DND-41 (cell line): ENCODE measurements at regions not wholly inside any gene's neighbourhood (a gene's known extent, or its start where the extent isn't known, plus 50 kb on each side); places are given as distances from the start of the nearest gene placed in this dataset.
"Not testable (repeated sequence)": the region's sequence is repeated elsewhere in the genome, so short reads cannot be mapped to it uniquely, and the experiment has no call there.

Experiments used
- ATAC-seq: fragments of 200-7000 bp; cut with Tn5 transposase; 3 replicates; pipeline ENCODE4 v1.9.1; 2021; ENCODE audit warnings: low read depth; ENCODE audit not compliant: insufficient read depth
- DNase-seq: peaks from one replicate; pipeline ENCODE4 v3.0.0-alpha.2; 2020
- H2AFZ ChIP-seq: 2 replicates; pipeline ENCODE4 v1.6.0; 2012; ENCODE audit warnings: low read depth, low read length
- H3K27ac ChIP-seq: 2 replicates; pipeline ENCODE4 v1.5.1; 2012; ENCODE audit warnings: low read length, inconsistent platforms
- H3K27me3 ChIP-seq: fragments of 200-600 bp; sonication (generic); 2 replicates; pipeline ENCODE4 v1.6.0; 2012; ENCODE audit warnings: low read length, mild to moderate bottlenecking, inconsistent platforms; ENCODE audit not compliant: insufficient read depth, poor library complexity
- H3K36me3 ChIP-seq: 2 replicates; pipeline ENCODE4 v1.5.1; 2012; ENCODE audit warnings: low read length, inconsistent platforms; ENCODE audit not compliant: insufficient read depth
- H3K4me1 ChIP-seq: 2 replicates; pipeline ENCODE4 v1.5.1; 2012; ENCODE audit warnings: mild to moderate bottlenecking, low read length; ENCODE audit not compliant: insufficient read depth
- H3K4me2 ChIP-seq: 2 replicates; pipeline ENCODE4 v1.6.0; 2012; ENCODE audit warnings: mild to moderate bottlenecking, moderate library complexity, low read length, inconsistent platforms; ENCODE audit not compliant: insufficient read depth
- H3K4me3 ChIP-seq, 2 experiments: fragments of 200-600 bp in 1 of 2; shearing (Covaris generic) in 1 of 2; 2 replicates each; pipeline ENCODE4 v1.5.1; 2012 to 2016; ENCODE audit warnings: inconsistent platforms in 2 of 2, low read length in 2 of 2, mild to moderate bottlenecking in 2 of 2, low read depth in 1 of 2, moderate library complexity in 1 of 2
- H3K79me2 ChIP-seq: 2 replicates; pipeline ENCODE4 v1.6.0; 2012; ENCODE audit warnings: low read length, inconsistent platforms; ENCODE audit not compliant: insufficient read depth
- H3K9ac ChIP-seq: 2 replicates; pipeline ENCODE4 v1.6.0; 2012; ENCODE audit warnings: low read depth, mild to moderate bottlenecking, inconsistent platforms, low read length, moderate library complexity
- H3K9me3 ChIP-seq: 2 replicates; pipeline ENCODE4 v1.5.1; 2012; ENCODE audit warnings: low read length, moderate library complexity, mild to moderate bottlenecking, inconsistent platforms; ENCODE audit not compliant: insufficient read depth, severe bottlenecking
- H4K20me1 ChIP-seq: 2 replicates; pipeline ENCODE4 v1.6.0; 2012; ENCODE audit warnings: low read length; ENCODE audit not compliant: insufficient read depth
- CTCF ChIP-seq: IDR thresholded peaks from 2 replicates; pipeline ENCODE4 v1.5.1; 2012; ENCODE audit warnings: borderline replicate concordance, low read length, moderate library complexity, mild to moderate bottlenecking; ENCODE audit not compliant: poor library complexity, severe bottlenecking; ENCODE audit errors: extremely low read depth
- EZH2 ChIP-seq: IDR thresholded peaks from 3 replicates; pipeline ENCODE4 v1.6.1; 2012; ENCODE audit warnings: borderline replicate concordance, low read depth, mild to moderate bottlenecking, moderate library complexity, low read length, inconsistent platforms; ENCODE audit not compliant: severe bottlenecking

- no peaks in the 10 kb centered on the region for H4K20me1 ChIP-seq
- H2AFZ ChIP-seq: no peak overlapping the region
- no peak for TF ChIP-seq CTCF
- no peak for TF ChIP-seq EZH2
- DNase-seq (no peak), ATAC-seq (no peak)
- H3K4me1 ChIP-seq: no peaks in the 10 kb centered on the region
- H3K4me2 ChIP-seq: no peak overlapping the region
- H3K79me2 ChIP-seq: no peaks in the 10 kb centered on the region
- no peak overlapping the region for H3K4me3 ChIP-seq
- H3K27ac ChIP-seq: no peak overlapping the region
- no peaks in the 10 kb centered on the region for H3K9me3 ChIP-seq
- H3K27me3 ChIP-seq: no peaks in the 10 kb centered on the region
- no peak overlapping the region for H3K9ac ChIP-seq
- H3K36me3 ChIP-seq: no peaks in the 10 kb centered on the region
These were observed 318.0 kb downstream of the ADGRD1 start for GRCh38 chr12:131271724-131272123.

DNA sequence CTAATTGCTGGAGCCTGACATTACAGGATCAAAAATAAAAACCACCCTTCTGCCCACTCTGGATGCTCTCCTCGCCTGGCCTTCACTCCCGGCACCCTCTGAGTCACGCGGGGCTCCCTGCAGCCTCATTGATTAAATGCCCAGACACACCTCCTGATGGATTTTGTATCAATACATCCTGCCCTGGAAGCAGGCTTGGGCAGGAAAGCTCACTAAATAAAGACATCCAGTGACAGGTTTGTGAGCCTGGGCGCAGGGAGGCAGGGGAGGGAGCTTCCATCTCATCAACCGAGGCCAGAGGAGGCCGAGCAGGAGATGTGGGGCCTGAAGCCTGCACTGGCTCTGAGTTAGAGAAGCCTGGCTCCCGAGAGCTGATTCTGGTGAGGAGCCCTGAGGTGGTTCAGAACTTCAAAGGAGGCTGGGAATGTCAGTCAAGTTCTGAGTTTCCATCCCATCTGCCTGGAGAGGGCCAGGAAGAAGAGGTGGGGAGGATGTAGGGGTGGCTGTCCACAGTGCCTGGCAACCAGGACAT, 318.6 kb downstream of the ADGRD1 start:
- H3K79me2 ChIP-seq, H3K4me1 ChIP-seq, H3K27ac ChIP-seq, H2AFZ ChIP-seq, H3K4me2 ChIP-seq, DNase-seq, H3K36me3 ChIP-seq, H3K4me3 ChIP-seq, ATAC-seq, H3K27me3 ChIP-seq, H4K20me1 ChIP-seq, H3K9me3 ChIP-seq, H3K9ac ChIP-seq: not testable (repeated sequence)

DNA sequence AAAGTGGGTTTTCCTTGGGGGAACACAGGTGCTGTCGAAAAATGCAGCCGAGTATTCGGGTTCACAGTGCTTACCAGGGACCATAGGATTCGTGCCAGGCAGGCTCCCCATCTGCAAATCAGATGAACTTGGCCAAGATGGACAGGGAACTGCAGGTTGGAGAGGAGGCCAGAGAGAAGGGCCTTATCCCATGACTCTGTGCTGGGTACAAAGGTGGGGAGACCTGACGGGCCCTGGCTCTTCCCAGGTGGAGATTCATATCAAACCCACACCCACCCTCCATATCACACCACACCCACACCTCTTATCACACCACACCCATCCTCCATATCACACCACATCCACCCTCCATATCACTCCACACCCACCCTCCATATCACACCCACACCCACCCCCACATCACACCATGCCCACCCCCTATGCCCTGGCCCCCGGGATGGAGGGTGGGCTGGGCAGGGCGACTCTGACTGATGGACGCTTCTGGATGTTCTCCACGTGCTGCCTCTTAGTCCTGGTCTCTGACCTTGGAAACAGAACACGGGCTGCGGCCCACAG, 319.7 kb downstream of the ADGRD1 start:
- no peak for ATAC-seq
- H3K79me2 ChIP-seq: no peaks in the 10 kb centered on the region
- no peak overlapping the region for H2AFZ ChIP-seq
- H3K9me3 ChIP-seq: no peaks in the 10 kb centered on the region
- H3K4me1 ChIP-seq: no peaks in the 10 kb centered on the region
- no peak for TF ChIP-seq CTCF
- no peak for TF ChIP-seq EZH2
- no peak overlapping the region for H3K9ac ChIP-seq
- no peak for DNase-seq
- no peaks in the 10 kb centered on the region for H3K36me3 ChIP-seq
- H3K27ac ChIP-seq: no peak overlapping the region
- H3K4me2 ChIP-seq: no peak overlapping the region
- no peaks in the 10 kb centered on the region for H4K20me1 ChIP-seq
- no peak overlapping the region for H3K4me3 ChIP-seq
- no peaks in the 10 kb centered on the region for H3K27me3 ChIP-seq

- TF ChIP-seq CTCF (no peak), EZH2 (no peak)
- H3K4me1 ChIP-seq: no peaks in the 10 kb centered on the region
These were observed 320.4 kb downstream of the ADGRD1 start for GRCh38 chr12:131274061-131274460.

More at GRCh38 chr12:131274061-131274460, 320.4 kb downstream of the ADGRD1 start:
- H3K9me3 ChIP-seq: no peaks in the 10 kb centered on the region
- ATAC-seq (no peak), DNase-seq (no peak)
- no peak overlapping the region for H3K4me3 ChIP-seq
- H4K20me1 ChIP-seq: no peaks in the 10 kb centered on the region
- no peak overlapping the region for H3K9ac ChIP-seq
- H3K4me2 ChIP-seq: no peak overlapping the region
- H3K79me2 ChIP-seq: no peaks in the 10 kb centered on the region
- no peaks in the 10 kb centered on the region for H3K36me3 ChIP-seq
- H3K27ac ChIP-seq: no peak overlapping the region
- no peaks in the 10 kb centered on the region for H3K27me3 ChIP-seq
- no peak overlapping the region for H2AFZ ChIP-seq
